Neutrophil (primary cell): ENCODE measurements at regions not wholly inside any gene's neighbourhood (a gene's known extent, or its start where the extent isn't known, plus 50 kb on each side); places are given as distances from the start of the nearest gene placed in this dataset.

Experiments used
- H3K27ac ChIP-seq: fragments of 200-600 bp; sonication (generic); 2 replicates; pipeline ENCODE4 v1.5.1; 2016; ENCODE audit warnings: mild to moderate bottlenecking, moderate library complexity
- H3K27me3 ChIP-seq: fragments of 200-600 bp; sonication (generic); 2 replicates; pipeline ENCODE4 v1.6.0; 2016; ENCODE audit warnings: mild to moderate bottlenecking
- H3K36me3 ChIP-seq: fragments of 200-600 bp; sonication (generic); 2 replicates; pipeline ENCODE4 v1.5.1; 2017
- H3K4me1 ChIP-seq, 2 experiments: fragments of 200-600 bp in 1 of 2; sonication (generic) in 1 of 2; 1 replicate in 1 of 2; 2 replicates in 1 of 2; pipeline versions ENCODE4 v1.5.1 to v1.6.1; 2013 to 2016; ENCODE audit warnings: low read depth in 1 of 2, low read length in 1 of 2, mild to moderate bottlenecking in 1 of 2, moderate library complexity in 1 of 2; ENCODE audit not compliant: control insufficient read depth in 1 of 2, insufficient read depth in 1 of 2
- H3K4me3 ChIP-seq, 2 experiments: fragments of 200-600 bp in 1 of 2; sonication (generic) in 1 of 2; 1 replicate in 1 of 2; 2 replicates in 1 of 2; pipeline ENCODE4 v1.5.1; 2013 to 2016; ENCODE audit warnings: low read depth in 1 of 2, low read length in 1 of 2, mild to moderate bottlenecking in 1 of 2, moderate library complexity in 1 of 2
- H3K9me3 ChIP-seq: fragments of 200-600 bp; sonication (generic); 2 replicates; pipeline ENCODE4 v1.5.1; 2016
- CTCF ChIP-seq: fragments of 200-600 bp; sonication (generic); IDR thresholded peaks from 2 replicates; pipeline ENCODE4 v1.5.1; 2016; ENCODE audit warnings: antibody characterized with exemption

GRCh38 chr16:59330019-59330670 lies 596.0 kb upstream of the GOT2 start:
- Histone ChIP-seq H3K36me3 (no peaks in the 10 kb centered on the region), H3K4me1 (no peaks in the 10 kb centered on the region), H3K4me3 (no peak overlapping the region), H3K27ac (no peak overlapping the region), H3K9me3 (no peaks in the 10 kb centered on the region), H3K27me3 (no peaks in the 10 kb centered on the region)
- TF ChIP-seq CTCF, result no peak

GRCh38 chr16:59328961-59329360 lies 594.8 kb upstream of the GOT2 start:
- Histone ChIP-seq H3K27ac (no peak overlapping the region), H3K27me3 (no peaks in the 10 kb centered on the region), H3K36me3 (no peaks in the 10 kb centered on the region), H3K4me1 (no peaks in the 10 kb centered on the region), H3K4me3 (no peak overlapping the region), H3K9me3 (no peaks in the 10 kb centered on the region)
- no peak for TF ChIP-seq CTCF

- H3K4me1 ChIP-seq, result no peaks in the 10 kb centered on the region
- no peak overlapping the region for H3K4me3 ChIP-seq
- H3K36me3 ChIP-seq, result no peaks in the 10 kb centered on the region
- H3K27me3 ChIP-seq, result no peaks in the 10 kb centered on the region
- no peak for TF ChIP-seq CTCF
- no peak overlapping the region for H3K27ac ChIP-seq
- H3K9me3 ChIP-seq, result no peaks in the 10 kb centered on the region
Observed at GRCh38 chr16:59327894-59328293, 593.8 kb upstream of the GOT2 start.

- H3K4me3 ChIP-seq, result no peak overlapping the region
- no peaks in the 10 kb centered on the region for H3K27me3 ChIP-seq
- no peak for TF ChIP-seq CTCF
Observed at GRCh38 chr16:59326955-59327354, 592.8 kb upstream of the GOT2 start.

GRCh38 chr16:59324462-59324861 lies 590.3 kb upstream of the GOT2 start:
- Histone ChIP-seq H3K27ac (no peak overlapping the region), H3K9me3 (no peaks in the 10 kb centered on the region), H3K27me3 (no peaks in the 10 kb centered on the region), H3K36me3 (no peaks in the 10 kb centered on the region), H3K4me1 (no peaks in the 10 kb centered on the region), H3K4me3 (no peak overlapping the region)
- no peak for TF ChIP-seq CTCF

More at GRCh38 chr16:59326955-59327354, 592.8 kb upstream of the GOT2 start:
- no peaks in the 10 kb centered on the region for H3K4me1 ChIP-seq
- H3K36me3 ChIP-seq, result no peaks in the 10 kb centered on the region
- no peaks in the 10 kb centered on the region for H3K9me3 ChIP-seq
- H3K27ac ChIP-seq, result no peak overlapping the region

GRCh38 chr16:59320657-59321056 lies 586.5 kb upstream of the GOT2 start:
- H3K27ac ChIP-seq, result no peak overlapping the region
- no peaks in the 10 kb centered on the region for H3K27me3 ChIP-seq
- no peaks in the 10 kb centered on the region for H3K9me3 ChIP-seq
- H3K4me1 ChIP-seq, result no peaks in the 10 kb centered on the region
- TF ChIP-seq CTCF, result no peak
- no peaks in the 10 kb centered on the region for H3K36me3 ChIP-seq
- H3K4me3 ChIP-seq, result no peak overlapping the region
